NCI-H82 treated with DMSO at 0.1 percent for 48 hours (cell line): ENCODE measurements at regions not wholly inside any gene's neighbourhood (a gene's known extent, or its start where the extent isn't known, plus 50 kb on each side); places are given as distances from the start of the nearest gene placed in this dataset.
"Not testable (repeated sequence)": the region's sequence is repeated elsewhere in the genome, so short reads cannot be mapped to it uniquely, and the experiment has no call there.

ENCODE experiments used
- DNase-seq: peaks from one replicate; lab custom pipeline; 2025; ENCODE audit not compliant: unreplicated experiment; lab: John Stamatoyannopoulos, UW

DNA sequence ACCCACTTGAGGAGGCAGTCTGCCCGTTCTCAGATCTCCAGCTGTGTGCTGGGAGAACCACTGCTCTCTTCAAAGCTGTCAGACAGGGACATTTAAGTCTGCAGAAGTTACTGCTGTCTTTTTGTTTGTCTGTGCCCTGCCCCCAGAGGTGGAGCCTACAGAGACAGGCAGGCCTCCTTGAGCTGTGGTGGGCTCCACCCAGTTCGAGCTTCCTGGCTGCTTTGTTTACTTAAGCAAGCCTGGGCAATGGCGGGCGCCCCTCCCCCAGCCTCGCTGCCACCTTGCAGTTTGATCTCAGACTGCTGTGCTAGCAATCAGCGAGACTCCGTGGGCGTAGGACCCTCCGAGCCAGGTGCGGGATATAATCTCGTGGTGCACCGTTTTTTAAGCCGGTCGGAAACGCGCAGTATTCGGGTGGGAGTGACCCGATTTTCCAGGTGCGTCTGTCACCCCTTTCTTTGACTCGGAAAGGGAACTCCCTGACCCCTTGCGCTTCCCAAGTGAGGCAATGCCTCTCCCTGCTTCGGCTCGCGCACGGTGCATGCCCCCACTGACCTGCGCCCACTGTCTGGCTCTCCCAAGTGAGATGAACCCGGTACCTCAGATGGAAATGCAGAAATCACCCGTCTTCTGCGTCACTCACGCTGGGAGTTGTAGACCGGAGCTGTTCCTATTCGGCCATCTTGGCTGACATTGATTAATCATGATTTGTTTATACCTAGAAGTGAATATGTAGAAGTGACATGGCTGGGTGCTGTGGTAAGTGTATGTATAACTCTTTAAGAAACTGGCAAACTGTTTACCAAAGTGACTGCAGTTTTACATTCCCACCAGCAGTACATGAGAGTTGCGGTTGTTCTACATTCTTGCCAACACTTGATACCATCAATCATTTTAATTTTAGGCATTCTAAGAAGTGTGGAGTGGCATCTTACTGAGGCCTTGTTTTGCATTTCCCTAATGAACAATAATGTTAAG is 465.9 kb upstream of the MAP3K7 start:
- not testable (repeated sequence) for DNase-seq

GRCh38 chr6:91045161-91045560 is 458.3 kb upstream of the MAP3K7 start:
- DNase-seq = no peak

GRCh38 chr6:91043751-91044150 is 456.9 kb upstream of the MAP3K7 start:
- no peak for DNase-seq

DNA sequence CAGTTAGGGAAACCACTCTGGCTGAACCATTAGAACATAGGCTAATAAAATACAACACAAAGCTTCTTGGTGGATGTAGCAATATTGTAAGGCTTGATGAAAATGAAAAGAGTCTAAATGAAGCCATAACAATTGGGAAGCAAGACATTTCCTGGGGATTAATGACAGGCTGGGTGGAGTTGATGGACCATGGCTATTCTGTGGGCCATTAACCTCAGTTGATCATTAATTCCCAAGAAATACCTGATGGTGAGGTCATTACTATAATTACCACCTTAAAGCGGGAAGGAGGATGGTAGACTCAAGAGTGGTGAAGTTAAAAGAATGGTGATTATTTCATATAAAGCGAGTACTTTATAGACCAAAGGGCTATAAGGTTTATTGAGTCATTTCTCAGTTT is 455.8 kb upstream of the MAP3K7 start:
- DNase-seq = no peak

DNA sequence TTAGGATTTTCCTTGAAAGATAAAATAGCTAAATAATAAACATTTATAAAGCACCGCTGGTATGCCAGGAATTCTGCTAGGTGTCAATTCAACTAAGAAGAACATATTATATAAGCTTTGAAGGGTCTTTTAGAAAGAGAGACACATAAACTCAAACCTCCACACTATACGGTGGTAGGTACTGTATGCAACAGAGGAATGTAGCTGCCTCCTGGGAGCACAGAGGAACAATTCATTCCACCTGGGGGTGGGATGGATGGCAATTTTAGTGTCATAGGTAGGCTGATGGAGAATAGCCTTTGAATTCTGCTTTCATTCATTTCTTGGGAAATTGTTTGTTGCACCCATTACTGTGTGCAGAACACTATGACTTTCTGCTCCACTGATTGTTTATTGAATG is 447.1 kb upstream of the MAP3K7 start:
- no peak for DNase-seq

DNA sequence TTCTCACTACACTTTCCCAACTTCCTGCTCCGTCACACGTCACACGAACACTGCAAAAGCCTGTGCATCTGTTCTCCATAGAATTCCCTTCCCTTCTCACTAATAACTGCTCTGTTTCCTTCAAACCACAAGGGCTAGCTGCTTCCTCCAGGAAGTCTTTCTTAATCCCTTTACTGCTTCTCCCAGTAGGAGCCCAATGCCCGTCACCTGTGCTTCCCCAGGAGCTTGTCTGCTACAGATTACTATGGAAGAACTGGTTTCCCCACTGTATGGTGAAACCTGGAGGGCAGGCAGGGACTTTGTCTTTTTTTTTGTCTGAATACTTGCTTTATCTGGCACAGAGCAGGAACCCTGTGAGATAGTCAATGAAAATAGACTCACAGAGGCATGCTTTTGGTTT is 444.7 kb upstream of the MAP3K7 start:
- no peak for DNase-seq

DNA sequence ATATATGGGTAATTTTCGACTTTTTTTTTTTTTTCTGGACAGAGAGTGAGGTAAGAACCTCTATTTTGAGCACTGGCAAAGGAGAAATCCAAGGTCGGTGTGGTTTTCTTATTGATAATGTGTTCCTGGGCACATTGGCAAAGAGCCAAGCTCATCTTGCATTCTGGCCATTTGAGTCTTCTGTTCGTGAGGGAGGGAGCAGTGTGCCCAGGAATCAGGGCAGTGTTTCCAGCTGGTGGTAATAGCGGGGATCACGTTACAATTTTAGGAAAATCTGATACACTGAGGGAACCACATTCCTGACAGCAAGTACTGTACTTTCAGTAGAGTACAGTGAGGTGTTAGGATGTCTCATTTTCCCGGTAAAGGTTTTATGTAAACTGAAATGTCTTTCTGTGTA is 442.3 kb upstream of the MAP3K7 start:
- no peak for DNase-seq

- no peak for DNase-seq
Measured at GRCh38 chr6:91023529-91023928, 436.7 kb upstream of the MAP3K7 start.

- DNase-seq = no peak
Measured at GRCh38 chr6:91020744-91021143, 433.9 kb upstream of the MAP3K7 start.

DNA sequence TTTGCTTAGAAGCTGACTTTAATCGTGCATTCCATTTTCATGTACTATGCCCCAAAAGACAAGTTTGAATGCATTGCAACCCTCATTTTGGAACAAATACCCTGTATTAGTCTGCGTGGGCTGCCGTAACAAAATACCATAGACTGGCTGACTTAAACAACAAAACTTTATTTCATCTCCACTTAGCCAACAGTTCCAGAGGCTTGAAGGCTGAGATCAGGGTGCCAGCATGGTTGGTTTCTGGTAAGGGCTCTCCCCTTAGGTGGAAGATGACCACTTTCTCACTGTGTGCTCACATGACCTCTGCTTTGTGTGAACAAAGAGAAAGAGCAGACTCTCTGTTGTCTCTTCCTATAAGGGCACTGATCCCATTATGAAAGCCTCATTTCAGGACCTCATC is 431.7 kb upstream of the MAP3K7 start:
- DNase-seq = no peak

- no peak for DNase-seq
Measured at GRCh38 chr6:91013511-91013910, 426.6 kb upstream of the MAP3K7 start.

DNA sequence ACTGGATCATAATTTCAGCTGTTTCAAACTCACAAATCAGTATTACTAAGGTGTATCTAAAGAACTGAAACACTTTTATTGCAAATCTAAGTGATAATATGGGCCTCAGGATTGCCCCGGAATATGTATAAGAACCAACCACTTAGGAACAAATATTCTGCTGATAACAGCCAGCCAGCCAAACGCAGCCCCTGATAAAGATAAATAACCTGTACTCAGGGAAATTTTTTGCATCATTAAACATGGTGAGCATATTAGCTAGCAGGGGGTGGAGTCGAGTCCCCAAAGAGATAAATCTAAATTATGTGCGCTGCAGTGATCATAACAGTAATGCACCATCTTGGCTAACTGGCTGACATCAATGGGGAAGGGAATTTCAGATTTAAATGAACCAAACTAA is 410.2 kb upstream of the MAP3K7 start:
- DNase-seq = no peak

DNA sequence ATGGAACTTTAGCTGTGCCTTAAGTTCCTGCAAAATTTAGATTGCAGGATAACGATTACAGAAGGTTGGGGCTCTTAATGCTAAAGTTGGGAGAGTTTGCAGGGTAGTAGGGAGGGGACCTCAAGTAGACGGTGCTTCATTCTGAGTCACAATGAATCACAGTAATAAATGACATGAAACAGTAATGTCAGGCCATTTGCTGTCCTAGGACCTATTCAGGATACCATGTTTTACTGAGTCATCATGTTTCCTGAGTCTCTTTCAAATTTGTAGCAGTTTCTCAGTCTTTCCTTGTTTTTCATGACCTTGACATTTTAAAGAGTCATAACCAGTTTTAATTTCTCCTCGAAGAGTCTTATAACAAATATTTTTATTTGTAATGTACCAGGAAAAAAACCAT is 406.9 kb upstream of the MAP3K7 start:
- no peak for DNase-seq

DNA sequence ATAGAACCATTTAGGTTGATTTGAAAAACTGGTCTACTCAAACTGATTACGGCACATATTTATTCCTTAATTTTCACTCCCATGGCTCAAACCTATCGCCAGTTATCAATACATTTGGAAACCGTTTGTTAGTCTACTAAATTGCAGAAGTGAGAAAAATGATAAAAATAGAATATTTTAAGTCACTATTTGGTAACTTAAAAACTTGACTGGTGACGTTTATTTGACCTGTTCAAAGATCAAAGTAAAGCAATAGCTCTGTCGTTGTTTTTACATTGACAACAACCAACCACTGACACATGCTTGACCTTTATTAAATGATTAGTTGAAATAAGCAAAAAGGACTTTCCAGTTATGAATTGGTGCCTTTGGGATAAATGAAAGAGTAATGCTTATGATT is 402.9 kb upstream of the MAP3K7 start:
- DNase-seq = no peak

DNA sequence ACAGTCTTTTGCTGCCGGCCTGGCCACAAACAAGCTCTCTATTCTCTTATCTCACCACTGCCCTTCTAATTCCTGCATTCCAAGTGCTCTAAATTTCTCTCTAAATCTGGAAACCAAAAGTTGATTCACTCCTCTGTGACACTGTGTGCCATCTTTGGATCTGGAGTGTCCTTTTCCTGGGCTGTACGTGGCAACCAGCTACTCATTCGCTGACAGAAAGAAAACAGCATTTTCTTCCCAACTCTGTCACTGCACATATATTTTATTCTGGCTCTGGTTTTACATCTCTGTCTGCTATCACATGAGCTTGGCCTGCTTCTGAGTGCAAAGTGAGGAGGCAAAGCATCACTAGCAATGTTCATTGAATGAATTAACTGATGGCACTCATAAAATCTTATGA is 397.2 kb upstream of the MAP3K7 start:
- DNase-seq = no peak

GRCh38 chr6:90983462-90983861 is 396.6 kb upstream of the MAP3K7 start:
- no peak for DNase-seq

- no peak for DNase-seq
Measured at GRCh38 chr6:90982581-90982980, 395.7 kb upstream of the MAP3K7 start.

DNA sequence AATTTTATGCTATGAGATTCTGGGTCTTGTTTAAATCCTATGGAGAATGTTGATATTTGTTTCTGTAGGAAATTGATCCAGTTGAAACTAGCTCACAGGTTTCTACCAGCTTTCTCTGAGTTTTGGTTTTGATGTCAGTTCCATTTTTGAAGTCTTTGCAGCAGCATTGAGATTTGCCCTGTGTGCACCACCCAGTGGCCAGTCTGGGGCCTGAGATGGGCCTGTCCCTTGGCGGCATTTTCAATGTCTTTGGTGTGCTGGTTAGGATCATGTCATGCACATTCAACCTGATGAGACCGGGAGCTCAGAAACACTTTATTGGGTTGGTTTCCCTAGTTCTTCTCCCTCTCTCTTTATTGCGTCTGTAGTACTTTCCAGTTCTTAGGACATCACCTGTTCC is 395.2 kb upstream of the MAP3K7 start:
- no peak for DNase-seq

GRCh38 chr6:90978046-90978445 is 391.2 kb upstream of the MAP3K7 start:
- no peak for DNase-seq

DNA sequence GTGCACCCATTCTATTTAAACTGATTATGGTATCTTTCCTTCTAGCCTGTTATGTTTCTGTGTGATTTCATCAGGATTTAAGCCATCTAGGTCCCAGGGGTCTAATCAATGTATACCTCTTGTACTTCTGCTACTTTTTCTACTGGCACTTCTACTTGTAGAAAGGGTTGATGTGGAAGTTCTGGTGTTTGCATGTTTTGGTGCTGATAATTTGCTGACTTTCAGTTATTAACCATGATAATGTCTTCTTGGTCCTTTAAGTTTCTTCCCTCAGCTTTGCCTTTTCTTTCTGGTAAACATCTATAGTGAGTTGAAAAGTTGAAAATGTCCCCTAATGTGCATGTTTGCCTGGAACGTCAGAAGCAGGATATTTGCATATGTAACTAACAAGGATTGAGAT is 390.6 kb upstream of the MAP3K7 start:
- no peak for DNase-seq

DNA sequence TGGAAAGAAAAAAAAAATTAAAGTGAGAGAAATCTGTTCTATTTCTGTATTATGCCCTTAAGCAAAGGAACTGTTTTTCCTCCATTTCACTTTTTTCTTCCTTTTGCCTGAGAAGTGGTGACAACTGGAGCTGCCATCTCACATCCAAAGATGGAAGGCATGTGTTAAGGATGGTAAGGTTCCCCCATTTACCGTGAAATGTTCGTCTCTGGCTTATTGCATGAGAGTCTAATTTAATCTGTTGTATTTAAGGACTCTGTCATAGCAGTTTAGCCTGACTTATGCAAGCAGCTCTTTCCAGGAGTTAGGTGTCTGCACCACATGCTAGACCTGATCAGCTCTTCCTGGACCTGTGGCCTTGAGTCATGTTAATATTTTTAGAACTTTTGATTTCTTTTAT is 389.5 kb upstream of the MAP3K7 start:
- no peak for DNase-seq

DNA sequence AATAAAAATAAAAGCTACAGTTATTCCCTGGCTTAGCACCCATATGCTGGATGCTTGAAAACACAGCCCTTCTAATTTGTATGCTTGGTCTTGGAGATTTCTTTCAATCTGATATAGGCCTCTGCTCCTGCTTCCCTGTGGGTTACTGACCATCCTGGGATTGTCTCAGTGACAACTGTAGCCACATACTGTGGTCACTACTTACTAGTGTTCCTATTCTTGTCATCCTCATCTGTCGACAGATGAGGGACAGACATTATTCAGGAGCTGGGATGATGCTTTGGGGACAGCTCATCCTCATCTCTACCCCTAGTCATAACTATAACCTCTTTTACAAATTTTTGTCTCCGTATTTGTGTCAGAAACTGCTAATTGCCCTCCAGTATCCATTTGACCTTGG is 388.9 kb upstream of the MAP3K7 start:
- no peak for DNase-seq

GRCh38 chr6:90973188-90973587 is 386.3 kb upstream of the MAP3K7 start:
- DNase-seq = no peak
